Activated CD4-positive, alpha-beta T cell treated with anti-CD3 and anti-CD28 coated beads for 36 hours (primary cell): ENCODE measurements at regions not wholly inside any gene's neighbourhood (a gene's known extent, or its start where the extent isn't known, plus 50 kb on each side); places are given as distances from the start of the nearest gene placed in this dataset.

Source experiments
- ATAC-seq: fragments of 200-7000 bp; cut with Tn5 transposase; one replicate; pipeline ENCODE4 v1.10.0; 2021; ENCODE audit warnings: mild to moderate bottlenecking, moderate library complexity
- CTCF ChIA-PET: fragments of 350-600 bp; sonication (Branson Sonifier 250); formaldehyde crosslinking; loops from one replicate; lab custom pipeline; 2021; ENCODE audit warnings: antibody characterized with exemption; lab: Charles Lee
- POLR2A ChIA-PET: fragments of 350-600 bp; sonication (Branson Sonifier 250); formaldehyde crosslinking; loops from one replicate; lab custom pipeline; 2021; ENCODE audit warnings: antibody characterized with exemption, inconsistent platforms; lab: Charles Lee
- DNase-seq: peaks from one replicate; pipeline ENCODE4 v3.0.0-alpha.2; 2020
- H3K27ac Mint-ChIP-seq: one replicate; pipeline ENCODE4 v1.8.0; 2021; ENCODE audit warnings: mixed read lengths
- H3K27me3 Mint-ChIP-seq: one replicate; pipeline ENCODE4 v1.8.0; 2021; ENCODE audit warnings: mixed read lengths
- H3K36me3 Mint-ChIP-seq: one replicate; pipeline ENCODE4 v1.8.0; 2021; ENCODE audit warnings: low read depth, mixed read lengths
- H3K4me1 Mint-ChIP-seq: one replicate; pipeline ENCODE4 v1.8.0; 2021; ENCODE audit warnings: mixed read lengths
- H3K4me3 Mint-ChIP-seq: one replicate; pipeline ENCODE4 v1.8.0; 2021; ENCODE audit warnings: mild to moderate bottlenecking, moderate library complexity, mixed read lengths
- H3K9me3 Mint-ChIP-seq: one replicate; pipeline ENCODE4 v1.8.0; 2021; ENCODE audit warnings: low read depth, mixed read lengths
- intact Hi-C, 2 experiments: fragments of 100-400 bp; cut with DNase I in 1 of 2; cut with micrococcal nuclease in 1 of 2; formaldehyde crosslinking; loops; one replicate each; pipeline versions ENCODE4 v1.14.2 to v1.15.1; 2022 to 2024; cut with DNase I, micrococcal nuclease

- ChIA-PET POLR2A (no interaction called here), CTCF (interaction anchor here (0.6 kb wide), 1 partner anchor 278 kb away, joined by 3 read pairs; the partner anchor contains the start of gene RRAGC)
- Mint-ChIP-seq H3K36me3 (no peaks in the 10 kb centered on the region), H3K27ac (no peak overlapping the region), H3K27me3 (peaks cover 30% of the 10 kb centered on the region), H3K4me1 (peaks cover 12% of the 10 kb centered on the region), H3K9me3 (no peaks in the 10 kb centered on the region), H3K4me3 (no peak overlapping the region)
- no peak for DNase-seq
- intact Hi-C loops: no loop called here
- no peak for ATAC-seq
Measured at GRCh38 chr1:38581396-38581795, 278.2 kb downstream of the RRAGC start.

- Mint-ChIP-seq H3K4me1 (peaks cover 11% of the 10 kb centered on the region), H3K9me3 (no peaks in the 10 kb centered on the region), H3K27ac (no peak overlapping the region), H3K4me3 (no peak overlapping the region), H3K36me3 (no peaks in the 10 kb centered on the region), H3K27me3 (peaks cover 30% of the 10 kb centered on the region)
- no peak for ATAC-seq
- intact Hi-C loops: no loop called here
- DNase-seq: no peak
- ChIA-PET POLR2A (no interaction called here), CTCF (interaction anchor here (0.6 to 1.1 kb wide), 3 partner anchors 10 to 366 kb away, joined by 3 to 4 read pairs (median 3); no protein-coding TSS in a partner anchor)
Measured at GRCh38 chr1:38580594-38580993, 279.0 kb downstream of the RRAGC start.

GRCh38 chr1:38579056-38579455 lies 280.5 kb downstream of the RRAGC start:
- Mint-ChIP-seq H3K4me3 (no peak overlapping the region), H3K36me3 (no peaks in the 10 kb centered on the region), H3K27ac (no peak overlapping the region), H3K9me3 (no peaks in the 10 kb centered on the region), H3K4me1 (peaks cover 5% of the 10 kb centered on the region), H3K27me3 (peaks cover 30% of the 10 kb centered on the region)
- POLR2A ChIA-PET: no interaction called here
- intact Hi-C loops: no loop called here
- DNase-seq: no peak
- no peak for ATAC-seq
- CTCF ChIA-PET: no interaction called here

- H3K4me1 Mint-ChIP-seq: peaks cover 5% of the 10 kb centered on the region
- no peak overlapping the region for H3K27ac Mint-ChIP-seq
- ATAC-seq (peak; percentile 16), DNase-seq (peak; percentile 37)
- CTCF ChIA-PET: no interaction called here
- peaks cover 30% of the 10 kb centered on the region for H3K27me3 Mint-ChIP-seq
- no peaks in the 10 kb centered on the region for H3K9me3 Mint-ChIP-seq
- intact Hi-C loops: no loop called here
- no peaks in the 10 kb centered on the region for H3K36me3 Mint-ChIP-seq
- POLR2A ChIA-PET: no interaction called here
- peak overlapping the region; percentile 45 for H3K4me3 Mint-ChIP-seq
Measured at GRCh38 chr1:38578271-38578951, 281.2 kb downstream of the RRAGC start.

GRCh38 chr1:38577937-38578270 lies 281.7 kb downstream of the RRAGC start:
- Mint-ChIP-seq H3K27ac (no peak overlapping the region), H3K36me3 (no peaks in the 10 kb centered on the region), H3K4me3 (peak overlapping the region; percentile 45), H3K27me3 (peaks cover 30% of the 10 kb centered on the region), H3K4me1 (peaks cover 5% of the 10 kb centered on the region), H3K9me3 (no peaks in the 10 kb centered on the region)
- intact Hi-C loops: no loop called here
- ATAC-seq: no peak
- CTCF ChIA-PET: no interaction called here
- POLR2A ChIA-PET: no interaction called here
- no peak for DNase-seq

GRCh38 chr1:38577385-38577784 lies 282.2 kb downstream of the RRAGC start:
- no peak for DNase-seq
- H3K9me3 Mint-ChIP-seq: no peaks in the 10 kb centered on the region
- ATAC-seq: no peak
- POLR2A ChIA-PET: no interaction called here
- no peak overlapping the region for H3K27ac Mint-ChIP-seq
- no peaks in the 10 kb centered on the region for H3K36me3 Mint-ChIP-seq
- peak overlapping the region; percentile 45 for H3K4me3 Mint-ChIP-seq
- H3K27me3 Mint-ChIP-seq: peaks cover 31% of the 10 kb centered on the region
- CTCF ChIA-PET: no interaction called here
- intact Hi-C loops: no loop called here
- H3K4me1 Mint-ChIP-seq: peaks cover 5% of the 10 kb centered on the region

GRCh38 chr1:38576241-38576640 lies 283.3 kb downstream of the RRAGC start:
- POLR2A ChIA-PET: no interaction called here
- no peaks in the 10 kb centered on the region for H3K36me3 Mint-ChIP-seq
- H3K4me1 Mint-ChIP-seq: peaks cover 5% of the 10 kb centered on the region
- CTCF ChIA-PET: interaction anchor here (0.9 kb wide), 1 partner anchor 11 kb away, joined by 3 read pairs; no protein-coding TSS in a partner anchor
- H3K4me3 Mint-ChIP-seq: no peak overlapping the region
- ATAC-seq (no peak), DNase-seq (no peak)
- no peaks in the 10 kb centered on the region for H3K9me3 Mint-ChIP-seq
- intact Hi-C loops: no loop called here
- peaks cover 38% of the 10 kb centered on the region for H3K27me3 Mint-ChIP-seq
- no peak overlapping the region for H3K27ac Mint-ChIP-seq

- Mint-ChIP-seq H3K27ac (no peak overlapping the region), H3K4me1 (peaks cover 5% of the 10 kb centered on the region), H3K9me3 (no peaks in the 10 kb centered on the region), H3K4me3 (no peak overlapping the region), H3K36me3 (no peaks in the 10 kb centered on the region), H3K27me3 (peaks cover 20% of the 10 kb centered on the region)
- intact Hi-C loops: no loop called here
- POLR2A ChIA-PET: no interaction called here
- no peak for DNase-seq
- no peak for ATAC-seq
- CTCF ChIA-PET: interaction anchor here (0.6 to 1.3 kb wide), 2 partner anchors 15 to 570 kb away, joined by 3 to 4 read pairs; no protein-coding TSS in a partner anchor
Measured at GRCh38 chr1:38571726-38572125, 287.8 kb downstream of the RRAGC start.

GRCh38 chr1:38570657-38570975 lies 289.0 kb downstream of the RRAGC start:
- peaks cover 22% of the 10 kb centered on the region for H3K27me3 Mint-ChIP-seq
- ChIA-PET POLR2A (interaction anchor here (0.7 kb wide), 1 partner anchor 253 kb away, joined by 3 read pairs; no protein-coding TSS in a partner anchor), CTCF (interaction anchor here (1.3 kb wide), 1 partner anchor 16 kb away, joined by 4 read pairs; no protein-coding TSS in a partner anchor)
- DNase-seq: no peak
- no peaks in the 10 kb centered on the region for H3K9me3 Mint-ChIP-seq
- H3K4me3 Mint-ChIP-seq: no peak overlapping the region
- peaks cover 5% of the 10 kb centered on the region for H3K4me1 Mint-ChIP-seq
- ATAC-seq: no peak
- no peak overlapping the region for H3K27ac Mint-ChIP-seq
- intact Hi-C loops: no loop called here
- H3K36me3 Mint-ChIP-seq: no peaks in the 10 kb centered on the region

GRCh38 chr1:38569932-38570656 lies 289.5 kb downstream of the RRAGC start:
- H3K27ac Mint-ChIP-seq: no peak overlapping the region
- no peak for ATAC-seq
- no peaks in the 10 kb centered on the region for H3K9me3 Mint-ChIP-seq
- intact Hi-C loops: no loop called here
- DNase-seq: no peak
- H3K4me3 Mint-ChIP-seq: no peak overlapping the region
- H3K36me3 Mint-ChIP-seq: no peaks in the 10 kb centered on the region
- H3K27me3 Mint-ChIP-seq: peaks cover 22% of the 10 kb centered on the region
- ChIA-PET POLR2A (no interaction called here), CTCF (interaction anchor here (0.6 to 0.7 kb wide), 2 partner anchors 9 to 971 kb away, joined by 3 to 4 read pairs; no protein-coding TSS in a partner anchor)
- peaks cover 5% of the 10 kb centered on the region for H3K4me1 Mint-ChIP-seq

- Mint-ChIP-seq H3K9me3 (no peaks in the 10 kb centered on the region), H3K27ac (no peak overlapping the region), H3K36me3 (no peaks in the 10 kb centered on the region), H3K4me3 (no peak overlapping the region), H3K27me3 (peaks cover 32% of the 10 kb centered on the region), H3K4me1 (peaks cover 16% of the 10 kb centered on the region)
- DNase-seq (no peak), ATAC-seq (no peak)
- intact Hi-C loops: no loop called here
- CTCF ChIA-PET: no interaction called here
- POLR2A ChIA-PET: no interaction called here
Measured at GRCh38 chr1:38568061-38568857, 291.3 kb downstream of the RRAGC start.
